ENCODE measurements at regions not wholly inside any gene's neighbourhood (a gene's known extent, or its start where the extent isn't known, plus 50 kb on each side); places are given as distances from the start of the nearest gene placed in this dataset.
"Not testable (repeated sequence)": the region's sequence is repeated elsewhere in the genome, so short reads cannot be mapped to it uniquely, and the experiment has no call there.

DNA sequence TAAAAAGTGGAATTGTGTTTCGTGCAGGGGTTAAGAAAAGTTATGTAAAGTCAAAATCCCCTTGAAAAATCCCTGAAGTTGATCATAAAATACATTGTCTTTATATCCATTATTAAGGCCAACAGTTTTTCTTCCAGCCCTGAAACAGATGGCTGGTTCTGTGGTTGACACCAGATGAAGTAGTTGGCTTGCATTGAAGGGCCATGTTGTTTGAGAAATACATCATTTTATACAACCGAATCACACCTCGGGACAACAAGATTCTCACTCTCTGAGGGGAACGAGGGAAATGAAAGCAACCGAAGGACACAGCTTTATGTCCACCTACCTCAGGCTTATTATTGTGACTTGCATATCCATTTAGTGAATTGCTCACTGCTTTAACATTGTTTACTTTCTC lies 126.0 kb upstream of the MITF start:
- Histone ChIP-seq H3K9me3 (peaks cover 0 to under 1% of the 10 kb centered on the region in 2 donors), H3K36me3 (no peaks in the 10 kb centered on the region), H3K27ac (no peak overlapping the region), H3K4me3 (no peak overlapping the region), H3K4me1 (no peaks in the 10 kb centered on the region), H3K27me3 (no peaks in the 10 kb centered on the region)
- intact Hi-C loops (cut with DNase I; ENCODE audit: low total_unique reads), result no loop called here
- TF ChIP-seq POLR2AphosphoS5 (IDR thresholded peaks at IDR 0.05), result no peak
- TF ChIP-seq, protein P1, sequence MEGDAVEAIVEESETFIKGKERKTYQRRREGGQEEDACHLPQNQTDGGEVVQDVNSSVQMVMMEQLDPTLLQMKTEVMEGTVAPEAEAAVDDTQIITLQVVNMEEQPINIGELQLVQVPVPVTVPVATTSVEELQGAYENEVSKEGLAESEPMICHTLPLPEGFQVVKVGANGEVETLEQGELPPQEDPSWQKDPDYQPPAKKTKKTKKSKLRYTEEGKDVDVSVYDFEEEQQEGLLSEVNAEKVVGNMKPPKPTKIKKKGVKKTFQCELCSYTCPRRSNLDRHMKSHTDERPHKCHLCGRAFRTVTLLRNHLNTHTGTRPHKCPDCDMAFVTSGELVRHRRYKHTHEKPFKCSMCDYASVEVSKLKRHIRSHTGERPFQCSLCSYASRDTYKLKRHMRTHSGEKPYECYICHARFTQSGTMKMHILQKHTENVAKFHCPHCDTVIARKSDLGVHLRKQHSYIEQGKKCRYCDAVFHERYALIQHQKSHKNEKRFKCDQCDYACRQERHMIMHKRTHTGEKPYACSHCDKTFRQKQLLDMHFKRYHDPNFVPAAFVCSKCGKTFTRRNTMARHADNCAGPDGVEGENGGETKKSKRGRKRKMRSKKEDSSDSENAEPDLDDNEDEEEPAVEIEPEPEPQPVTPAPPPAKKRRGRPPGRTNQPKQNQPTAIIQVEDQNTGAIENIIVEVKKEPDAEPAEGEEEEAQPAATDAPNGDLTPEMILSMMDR (IDR thresholded peaks at IDR 0.05), result no peak
- no peak for TF ChIP-seq POLR2A (IDR thresholded peaks at IDR 0.05)
- no peak for DNase-seq (ENCODE audit: low spot score in 2 of 2)

GRCh38 chr3:69612791-69613190 lies 126.5 kb upstream of the MITF start:
- H3K4me1 ChIP-seq, result no peaks in the 10 kb centered on the region
- no peak overlapping the region for H3K4me3 ChIP-seq
- H3K9me3 ChIP-seq, result no peaks in the 10 kb centered on the region
- H3K27ac ChIP-seq, result no peak overlapping the region
- intact Hi-C loops (cut with DNase I; ENCODE audit: low total_unique reads), result no loop called here
- no peak for TF ChIP-seq POLR2AphosphoS5 (IDR thresholded peaks at IDR 0.05)
- H3K27me3 ChIP-seq, result no peaks in the 10 kb centered on the region
- no peak for DNase-seq (ENCODE audit: low spot score in 2 of 2)
- no peaks in the 10 kb centered on the region for H3K36me3 ChIP-seq

DNA sequence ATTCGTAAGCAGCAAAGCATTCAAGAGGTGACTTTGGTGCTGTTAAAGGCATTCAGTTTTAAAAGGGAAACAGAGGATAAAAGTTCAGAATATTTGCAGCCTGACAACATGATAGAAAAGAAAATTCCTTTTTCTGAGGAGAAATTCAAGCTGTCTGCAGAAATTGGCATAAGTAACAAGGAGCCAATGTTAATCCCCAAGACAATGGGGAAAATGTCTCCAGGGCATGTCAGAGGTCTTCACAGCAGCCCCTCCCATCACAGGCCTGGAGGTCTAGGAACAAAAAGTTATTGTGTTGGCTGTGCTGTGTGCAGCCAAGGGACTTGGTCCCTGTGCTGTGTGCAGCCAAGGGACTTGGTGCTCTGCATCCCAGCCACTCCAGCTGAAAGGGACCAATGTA lies 129.7 kb upstream of the MITF start:
- intact Hi-C loops (cut with DNase I; ENCODE audit: low total_unique reads); H3K9me3 ChIP-seq; H3K27ac ChIP-seq; H3K4me1 ChIP-seq; H3K27me3 ChIP-seq; H3K4me3 ChIP-seq; H3K36me3 ChIP-seq; DNase-seq (ENCODE audit: low spot score in 2 of 2): not testable (repeated sequence)

DNA sequence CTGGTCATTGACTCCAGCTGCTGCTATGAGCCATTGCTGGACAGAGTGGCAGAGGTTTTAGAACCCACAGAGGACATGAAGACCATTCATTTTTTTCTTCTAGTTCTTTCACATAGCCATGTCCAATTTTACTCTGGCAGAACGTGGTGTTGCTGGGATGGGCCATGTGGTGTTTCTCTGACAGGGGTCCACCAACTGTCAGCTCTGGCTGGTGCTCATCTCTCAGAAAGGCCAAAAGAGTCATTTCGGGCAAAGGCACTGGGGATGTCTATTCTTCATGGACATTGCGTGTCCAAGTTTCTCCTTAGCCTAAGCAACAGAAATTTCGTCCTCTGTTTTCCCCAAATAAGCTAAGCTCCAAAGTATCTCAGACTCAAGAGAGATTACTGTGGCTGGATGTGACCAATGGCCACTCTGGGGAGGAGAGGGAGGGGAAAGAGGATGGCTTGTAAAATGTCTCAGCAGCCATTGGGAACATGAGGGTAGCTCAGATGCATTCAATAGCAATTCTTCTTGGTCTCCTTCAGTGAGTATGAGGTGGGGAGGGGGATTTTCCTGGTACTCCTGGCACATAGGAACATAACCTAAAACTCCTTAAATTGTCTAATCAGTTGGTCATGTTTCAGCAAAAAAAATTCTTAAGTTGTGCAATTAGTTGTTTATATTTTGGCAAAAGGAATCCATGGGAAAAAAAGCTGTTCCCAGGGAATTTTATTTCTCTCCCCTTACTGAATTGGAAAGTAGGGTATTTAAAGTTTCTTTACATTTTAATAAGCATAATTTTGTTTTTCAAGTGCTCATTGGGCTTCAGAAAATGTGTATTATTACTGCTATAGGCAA lies 131.6 kb upstream of the MITF start:
- no peak for DNase-seq (ENCODE audit: low spot score in 2 of 2)
- intact Hi-C loops (cut with DNase I; ENCODE audit: low total_unique reads), result no loop called here
- Histone ChIP-seq H3K36me3 (no peaks in the 10 kb centered on the region), H3K9me3 (no peaks in the 10 kb centered on the region), H3K4me1 (no peaks in the 10 kb centered on the region), H3K27me3 (no peaks in the 10 kb centered on the region), H3K27ac (no peak overlapping the region), H3K4me3 (no peak overlapping the region)
- TF ChIP-seq POLR2AphosphoS5 (IDR thresholded peaks at IDR 0.05) (no peak), POLR2A (IDR thresholded peaks at IDR 0.05) (no peak)
- TF ChIP-seq, protein P1 (IDR thresholded peaks at IDR 0.05), result no peak

DNA sequence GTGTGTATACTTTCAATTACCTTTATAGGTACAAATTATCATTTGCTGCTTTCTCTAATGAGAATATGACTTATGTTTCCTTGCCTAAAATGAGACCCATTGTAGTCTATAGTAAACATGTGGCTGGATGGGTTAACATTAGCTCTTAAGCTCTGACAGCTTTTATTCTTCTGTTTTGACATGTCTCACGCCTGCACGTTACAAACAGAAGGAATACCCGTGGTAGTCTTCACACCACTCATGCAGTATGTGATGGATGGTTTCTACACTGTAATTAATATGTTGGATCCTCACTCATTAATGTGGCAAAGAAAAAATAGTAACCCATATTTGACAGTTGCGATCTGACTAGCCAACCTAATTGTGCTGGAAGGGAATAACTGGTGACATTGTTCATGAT lies 133.4 kb upstream of the MITF start:
- Histone ChIP-seq H3K9me3 (peaks cover 0 to 3% of the 10 kb centered on the region in 2 donors), H3K27ac (no peak overlapping the region), H3K4me3 (no peak overlapping the region), H3K27me3 (no peaks in the 10 kb centered on the region), H3K4me1 (no peaks in the 10 kb centered on the region), H3K36me3 (no peaks in the 10 kb centered on the region)
- no peak for DNase-seq (ENCODE audit: low spot score in 2 of 2)
- TF ChIP-seq, protein P1 (IDR thresholded peaks at IDR 0.05), result no peak
- no peak for TF ChIP-seq POLR2AphosphoS5 (IDR thresholded peaks at IDR 0.05)
- no peak for TF ChIP-seq POLR2A (IDR thresholded peaks at IDR 0.05)
- intact Hi-C loops (cut with DNase I; ENCODE audit: low total_unique reads), result no loop called here

- DNase-seq (ENCODE audit: low spot score in 2 of 2), result no peak
- TF ChIP-seq, protein P1 (IDR thresholded peaks at IDR 0.05), result no peak
- no peak for TF ChIP-seq POLR2A (IDR thresholded peaks at IDR 0.05)
- TF ChIP-seq POLR2AphosphoS5 (IDR thresholded peaks at IDR 0.05), result no peak
- no peaks in the 10 kb centered on the region for H3K4me1 ChIP-seq
- H3K27me3 ChIP-seq, result no peaks in the 10 kb centered on the region
- intact Hi-C loops (cut with DNase I; ENCODE audit: low total_unique reads), result no loop called here
- no peaks in the 10 kb centered on the region for H3K36me3 ChIP-seq
- H3K4me3 ChIP-seq, result no peak overlapping the region
- H3K27ac ChIP-seq, result no peak overlapping the region
- H3K9me3 ChIP-seq, result peaks cover 0 to 3% of the 10 kb centered on the region in 2 donors
These were observed 134.4 kb upstream of the MITF start for GRCh38 chr3:69604735-69605450.

All from breast epithelium (tissue), 4 donors.